ENCODE measurements at regions not wholly inside any gene's neighbourhood (a gene's known extent, or its start where the extent isn't known, plus 50 kb on each side); places are given as distances from the start of the nearest gene placed in this dataset.
A peak's percentile ranks its signal among the peaks of the same experiment; 100 is the strongest.
"Not testable (repeated sequence)": the region's sequence is repeated elsewhere in the genome, so short reads cannot be mapped to it uniquely, and the experiment has no call there.

- DNase-seq (ENCODE audit: low read depth): no peak
These were observed 97.6 kb downstream of the LYZL2 start for GRCh38 chr10:30531751-30532530.

- peak; percentile 66 for DNase-seq (ENCODE audit: low read depth)
These were observed 95.5 kb downstream of the MAP3K8 start for GRCh38 chr10:30529373-30529998.

GRCh38 chr10:30528429-30528786, 94.4 kb downstream of the MAP3K8 start:
- no peak for DNase-seq (ENCODE audit: low read depth)

GRCh38 chr10:30527623-30528428, 93.8 kb downstream of the MAP3K8 start:
- no peak for DNase-seq (ENCODE audit: low read depth)

- DNase-seq (ENCODE audit: low read depth): not testable (repeated sequence)
These were observed 88.7 kb downstream of the MAP3K8 start for GRCh38 chr10:30522661-30523078.

- DNase-seq (ENCODE audit: low read depth): no peak
These were observed 84.9 kb downstream of the MAP3K8 start for GRCh38 chr10:30518907-30519306.
